HG02970 (cell line): ENCODE measurements at regions not wholly inside any gene's neighbourhood (a gene's known extent, or its start where the extent isn't known, plus 50 kb on each side); places are given as distances from the start of the nearest gene placed in this dataset.

Source experiments
- ATAC-seq: cut with Tn5 transposase; IDR thresholded peaks from one replicate; pipeline ENCODE4 v1.9.1; 2021; ENCODE audit warnings: mild to moderate bottlenecking, moderate library complexity, moderate number of reproducible peaks; ENCODE audit not compliant: unreplicated experiment, low FRiP score

GRCh38 chr9:116075191-116075590, 78.4 kb upstream of the PAPPA start:
- ATAC-seq, result no peak

GRCh38 chr9:116078640-116079039, 75.0 kb upstream of the PAPPA start:
- no peak for ATAC-seq

- no peak for ATAC-seq
Measured at GRCh38 chr9:116080561-116080960, 73.0 kb upstream of the PAPPA start.

GRCh38 chr9:116081435-116082115, 72.0 kb upstream of the PAPPA start:
- ATAC-seq, result no peak

- no peak for ATAC-seq
Measured at GRCh38 chr9:116083837-116084236, 69.8 kb upstream of the PAPPA start.

- ATAC-seq, result no peak
Measured at GRCh38 chr9:116084497-116084896, 69.1 kb upstream of the PAPPA start.

GRCh38 chr9:116087246-116087645, 66.3 kb upstream of the PAPPA start:
- no peak for ATAC-seq

- ATAC-seq, result no peak
Measured at GRCh38 chr9:116087751-116088194, 65.8 kb upstream of the PAPPA start.

- ATAC-seq, result no peak
Measured at GRCh38 chr9:116088396-116088795, 65.2 kb upstream of the PAPPA start.

- ATAC-seq, result no peak
Measured at GRCh38 chr9:116090030-116090770, 63.4 kb upstream of the PAPPA start.

- ATAC-seq, result no peak
Measured at GRCh38 chr9:116094846-116095245, 58.7 kb upstream of the PAPPA start.

- no peak for ATAC-seq
Measured at GRCh38 chr9:116095403-116095802, 58.2 kb upstream of the PAPPA start.

GRCh38 chr9:116096046-116096445, 57.5 kb upstream of the PAPPA start:
- no peak for ATAC-seq

- no peak for ATAC-seq
Measured at GRCh38 chr9:116096853-116097252, 56.7 kb upstream of the PAPPA start.

- ATAC-seq, result no peak
Measured at GRCh38 chr9:116098476-116098875, 55.1 kb upstream of the PAPPA start.

- ATAC-seq, result no peak
Measured at GRCh38 chr9:116099821-116100220, 53.8 kb upstream of the PAPPA start.

- no peak for ATAC-seq
Measured at GRCh38 chr9:116100711-116101121, 52.9 kb upstream of the PAPPA start.

- ATAC-seq, result no peak
Measured at GRCh38 chr9:116101516-116101915, 52.1 kb upstream of the PAPPA start.

GRCh38 chr9:116102596-116102995, 51.0 kb upstream of the PAPPA start:
- ATAC-seq, result no peak
